HepG2 (cell line): ENCODE measurements at regions not wholly inside any gene's neighbourhood (a gene's known extent, or its start where the extent isn't known, plus 50 kb on each side); places are given as distances from the start of the nearest gene placed in this dataset.

Source experiments
- ATAC-seq: fragments of 200-7000 bp; cut with Tn5 transposase; 3 replicates; pipeline ENCODE4 v1.9.1; 2020; ENCODE audit warnings: mild to moderate bottlenecking, moderate library complexity
- BruUV-seq: library from RNA; stranded (reverse); fragments of 400-500 nt; replicated peaks from 2 replicates; lab custom pipeline; 2021; lab: Mats Ljungman, UMichigan
- CTCF ChIA-PET: fragments of 300-600 bp; formaldehyde crosslinking; extraction: SDS; loops from one replicate; lab custom pipeline; 2021; ENCODE audit warnings: low total read pairs, inconsistent platforms, low intra/inter-chr PET ratio; lab: Yijun Ruan, JAX
- POLR2A ChIA-PET: fragments of 350-600 bp; sonication (Branson Sonifier 250); formaldehyde crosslinking; loops from one replicate; lab custom pipeline; 2020; ENCODE audit warnings: antibody characterized with exemption, inconsistent platforms; lab: Yijun Ruan, JAX
- DNase-seq: peaks from one replicate; pipeline ENCODE4 v3.0.0-alpha.2; 2015; ENCODE audit warnings: low spot score
- FAIRE-seq: peaks from 3 replicates; lab custom pipeline; 2011; peaks lifted over from hg19 to GRCh38; lab: Jason Lieb, UNC
- H2AFZ ChIP-seq: one replicate; pipeline ENCODE4 v1.6.1; 2011; ENCODE audit warnings: low read length, inconsistent platforms
- H3K27ac ChIP-seq: fragments of 300-600 bp; 3 replicates; pipeline ENCODE4 v1.8.0; 2011; ENCODE audit warnings: mixed run types, mild to moderate bottlenecking, mixed read lengths, low read length, inconsistent platforms; ENCODE audit not compliant: insufficient read depth; ENCODE audit errors: extremely low read length
- H3K27me3 ChIP-seq, 2 experiments: fragments of 200-600 bp in 1 of 2; 2 replicates in 1 of 2; 3 replicates in 1 of 2; pipeline versions ENCODE4 v1.6.0 to v1.8.0; 2011; ENCODE audit warnings: low read length in 2 of 2, mild to moderate bottlenecking in 2 of 2, moderate library complexity in 2 of 2, inconsistent platforms in 1 of 2; ENCODE audit not compliant: insufficient read depth in 2 of 2, control insufficient read depth in 1 of 2
- H3K36me3 ChIP-seq, 2 experiments: fragments of 200-600 bp in 1 of 2; replicated peaks in 1 of 2; 2 replicates in 1 of 2; 3 replicates in 1 of 2; pipeline versions ENCODE4 v1.5.1 to v1.8.0; 2011; ENCODE audit warnings: low read length in 2 of 2, inconsistent platforms in 1 of 2; ENCODE audit not compliant: insufficient read depth in 2 of 2, control insufficient read depth in 1 of 2
- H3K4me1 ChIP-seq: 2 replicates; pipeline ENCODE4 v1.5.1; 2012; ENCODE audit warnings: low read length, inconsistent platforms; ENCODE audit not compliant: insufficient read depth
- H3K4me2 ChIP-seq: 2 replicates; pipeline ENCODE4 v1.6.0; 2011; ENCODE audit warnings: low read depth, low read length, inconsistent platforms
- H3K4me3 ChIP-seq, 3 experiments: fragments of 200-600 bp in 1 of 3; sonication (generic), shearing (Covaris generic) in 1 of 3; replicated peaks in 1 of 3; 2 replicates each; pipeline ENCODE4 v1.5.1; 2011 to 2016; ENCODE audit warnings: low read length in 3 of 3, inconsistent platforms in 2 of 3, low read depth in 2 of 3, mild to moderate bottlenecking in 2 of 3, control low read depth in 1 of 3, mixed read lengths in 1 of 3; ENCODE audit not compliant: insufficient read depth in 1 of 3
- H3K79me2 ChIP-seq: one replicate; pipeline ENCODE4 v1.6.1; 2011; ENCODE audit warnings: low read length, inconsistent platforms; ENCODE audit not compliant: insufficient read depth
- H3K9ac ChIP-seq: 2 replicates; pipeline ENCODE4 v1.6.0; 2011; ENCODE audit warnings: mild to moderate bottlenecking, low read depth, low read length, inconsistent platforms; ENCODE audit not compliant: insufficient read depth
- H3K9me3 ChIP-seq: 2 replicates; pipeline ENCODE4 v1.5.1; 2012; ENCODE audit warnings: mild to moderate bottlenecking, low read length
- H4K20me1 ChIP-seq: 2 replicates; pipeline ENCODE4 v1.6.0; 2011; ENCODE audit warnings: inconsistent platforms, mild to moderate bottlenecking, low read length, moderate library complexity; ENCODE audit not compliant: insufficient read depth
- ATF2 ChIP-seq: sonication (generic); formaldehyde crosslinking; IDR thresholded peaks from 2 replicates; pipeline ENCODE4 v1.4.0; 2020; ENCODE audit warnings: missing genetic modification reagents
- FIP1L1 ChIP-seq: fragments of 200-400 bp; formaldehyde crosslinking; IDR thresholded peaks from 2 replicates; pipeline ENCODE4 v1.6.1; 2018; ENCODE audit warnings: low read depth, mild to moderate bottlenecking, low read length, moderate library complexity, borderline replicate concordance; ENCODE audit not compliant: insufficient read depth
- HDAC6 ChIP-seq: fragments of 200-600 bp; sonication (generic); IDR thresholded peaks from 2 replicates; pipeline ENCODE4 v1.7.0; 2017; ENCODE audit warnings: mild to moderate bottlenecking, antibody characterized with exemption, low read length, low read depth
- HMG20B ChIP-seq: conservative IDR thresholded peaks from 2 replicates; pipeline ENCODE4 v1.6.1; 2016; ENCODE audit warnings: missing genetic modification reagents, missing compliant biosample characterization
- SMYD3 ChIP-seq: sonication (generic); formaldehyde crosslinking; IDR thresholded peaks from 2 replicates; pipeline ENCODE4 v1.8.1; 2023; ENCODE audit warnings: mild to moderate bottlenecking, missing genetic modification reagents
- ZFP82 ChIP-seq: sonication (generic); formaldehyde crosslinking; IDR thresholded peaks from 2 replicates; pipeline ENCODE4 v1.5.1; 2020; ENCODE audit warnings: mild to moderate bottlenecking, missing genetic modification reagents, borderline replicate concordance
- ZNF205 ChIP-seq: IDR thresholded peaks from 2 replicates; pipeline ENCODE4 v1.6.1; 2018; ENCODE audit warnings: missing biosample characterization, missing genetic modification reagents
- ZSCAN22 ChIP-seq: sonication (generic); formaldehyde crosslinking; IDR thresholded peaks from 2 replicates; pipeline ENCODE4 v1.4.0; 2020; ENCODE audit warnings: mild to moderate bottlenecking, missing genetic modification reagents
- WGBS: methylation state at CpG from one replicate; pipeline ENCODE4 v1.1.6; 2017; ENCODE audit warnings: low lambda C conversion rate; 5-methylcytosine and 5-hydroxymethylcytosine counted together
- in situ Hi-C: cut with HindIII; loops from 2 replicates; pipeline ENCODE4 v1.10.0; 2017; ENCODE audit warnings: low pct_unique_long_range_greater_than_20kb; ENCODE audit not compliant: extremely low pct_ligation_motif_present
- intact Hi-C: fragments of 100-400 bp; cut with micrococcal nuclease; formaldehyde crosslinking; loops from one replicate; pipeline ENCODE4 v1.10.0; 2022; ENCODE audit not compliant: unreplicated experiment

- TF ChIP-seq ZFP82 (CRISPR knock-in tag) (no peak), FIP1L1 (no peak)
Measured at GRCh38 chr1:3981261-3981660, 81.2 kb upstream of the C1orf174 start (continued).

GRCh38 chr1:3981746-3982505 is 81.9 kb upstream of the C1orf174 start:
- H3K4me3 ChIP-seq = no peak overlapping the region
- 12% methylated on average over 6 of the region's 12 CpGs for WGBS
- ATAC-seq (no peak), FAIRE-seq (no peak), DNase-seq (no peak)
- no peaks in the 10 kb centered on the region for H3K36me3 ChIP-seq
- H3K4me1 ChIP-seq = no peaks in the 10 kb centered on the region
- in situ Hi-C loops = no loop called here
- CTCF ChIA-PET = no interaction called here
- no peaks in the 10 kb centered on the region for H4K20me1 ChIP-seq
- H3K9me3 ChIP-seq = no peaks in the 10 kb centered on the region
- POLR2A ChIA-PET = no interaction called here
- intact Hi-C loops = no loop called here
- no peak for TF ChIP-seq SMYD3 (CRISPR knock-in tag)
- no peaks in the 10 kb centered on the region for H3K79me2 ChIP-seq
- BruUV-seq = no TSS peak
- peaks cover 4 to 55% of the 10 kb centered on the region in 2 experiments; a peak in 4 of 5 replicates for H3K27me3 ChIP-seq
- no peak overlapping the region for H3K9ac ChIP-seq
- no peak overlapping the region for H2AFZ ChIP-seq
- H3K4me2 ChIP-seq = no peak overlapping the region
- no peak overlapping the region for H3K27ac ChIP-seq

GRCh38 chr1:3983181-3983580 is 83.1 kb upstream of the C1orf174 start:
- Histone ChIP-seq H3K36me3 (no peaks in the 10 kb centered on the region), H3K9ac (no peak overlapping the region), H4K20me1 (no peaks in the 10 kb centered on the region), H3K4me3 (no peak overlapping the region), H3K27me3 (peaks cover 5 to 60% of the 10 kb centered on the region in 2 experiments; a peak in 4 of 5 replicates), H2AFZ (no peak overlapping the region), H3K27ac (no peak overlapping the region), H3K4me1 (no peaks in the 10 kb centered on the region), H3K4me2 (no peak overlapping the region), H3K79me2 (no peaks in the 10 kb centered on the region), H3K9me3 (no peaks in the 10 kb centered on the region)
- DNase-seq (no peak), FAIRE-seq (no peak), ATAC-seq (no peak)
- in situ Hi-C loops (no loop called here), intact Hi-C loops (no loop called here)
- CTCF ChIA-PET = no interaction called here
- POLR2A ChIA-PET = no interaction called here
- no TSS peak for BruUV-seq
- 20% methylated on average over 9 of the region's 9 CpGs for WGBS
- TF ChIP-seq HDAC6 (no peak), ZNF205 (no peak), HMG20B (CRISPR knock-in tag) (no peak), ZSCAN22 (CRISPR knock-in tag) (no peak), ATF2 (CRISPR knock-in tag) (no peak)
